Spleen (tissue), 11 donors: ENCODE measurements at regions not wholly inside any gene's neighbourhood (a gene's known extent, or its start where the extent isn't known, plus 50 kb on each side); places are given as distances from the start of the nearest gene placed in this dataset.

Source experiments
- DNase-seq: peaks from one replicate; pipeline ENCODE4 v3.0.0-alpha.2; 2020
- H3K27ac ChIP-seq, 8 donors: fragments of 200-600 bp; sonication (generic) in 7 of 8; 1 replicate in 4 of 8; 2 replicates in 4 of 8; pipeline versions ENCODE4 v1.5.0 to v1.8.0; 2016 to 2021; ENCODE audit warnings: inconsistent platforms in 4 of 8, mild to moderate bottlenecking in 4 of 8, moderate library complexity in 1 of 8
- H3K27me3 ChIP-seq, 7 donors: fragments of 200-600 bp; sonication (generic) in 6 of 7; replicated peaks in 1 of 7; 1 replicate in 4 of 7; 2 replicates in 3 of 7; pipeline versions ENCODE4 v1.5.0 to v1.8.0; 2016 to 2021; ENCODE audit warnings: inconsistent platforms in 3 of 7, mild to moderate bottlenecking in 1 of 7
- H3K36me3 ChIP-seq, 6 donors: fragments of 200-600 bp; sonication (generic) in 5 of 6; 1 replicate in 4 of 6; 2 replicates in 2 of 6; pipeline versions ENCODE4 v1.5.0 to v1.8.0; 2016 to 2021; ENCODE audit warnings: inconsistent platforms in 2 of 6
- H3K4me1 ChIP-seq, 6 donors: fragments of 200-600 bp; sonication (generic) in 5 of 6; 1 replicate in 3 of 6; 2 replicates in 3 of 6; pipeline versions ENCODE4 v1.5.0 to v1.8.0; 2016 to 2021; ENCODE audit warnings: inconsistent platforms in 3 of 6
- H3K4me3 ChIP-seq, 8 donors: fragments of 200-600 bp; sonication (generic) in 7 of 8; 1 replicate in 4 of 8; 2 replicates in 4 of 8; pipeline versions ENCODE4 v1.5.0 to v1.8.0; 2016 to 2021; ENCODE audit warnings: inconsistent platforms in 4 of 8, mild to moderate bottlenecking in 4 of 8, moderate library complexity in 2 of 8
- H3K9me3 ChIP-seq, 8 donors: fragments of 200-600 bp; sonication (generic) in 7 of 8; 1 replicate in 4 of 8; 2 replicates in 4 of 8; pipeline versions ENCODE4 v1.5.0 to v1.8.0; 2016 to 2021; ENCODE audit warnings: inconsistent platforms in 4 of 8
- POLR2A ChIP-seq, 3 donors: fragments of 450-650 bp; IDR thresholded peaks; one replicate each; pipeline ENCODE4 v1.5.1; 2017; ENCODE audit warnings: antibody characterized with exemption in 3 of 3, mild to moderate bottlenecking in 1 of 3
- POLR2AphosphoS5 ChIP-seq, 3 donors: sonication (generic); formaldehyde crosslinking; IDR thresholded peaks; one replicate each; pipeline ENCODE4 v1.5.1; 2017; ENCODE audit warnings: antibody characterized with exemption in 3 of 3
- WGBS, 5 donors: extraction: QIAGEN DNeasy Blood & Tissue Kit in 3 of 5; methylation state at CpG; one replicate each; pipeline versions ENCODE4 v1.1.5 to v1.1.7; 2013 to 2018; 5-methylcytosine and 5-hydroxymethylcytosine counted together
- intact Hi-C: fragments of 100-400 bp; cut with DNase I; formaldehyde crosslinking; loops from one replicate; pipeline ENCODE4 v1.15.0; 2023; ENCODE audit warnings: low total_unique reads
- TF ChIP-seq, protein P1 (sequence below), 11 experiments: fragments of 200-600 bp in 7 of 11; fragments of 450-650 bp in 4 of 11; sonication (generic) in 4 of 11; IDR thresholded peaks in 8 of 11; conservative IDR thresholded peaks in 3 of 11; 1 replicate in 7 of 11; 2 replicates in 4 of 11; pipeline versions ENCODE4 v1.4.0 to v1.8.0; 2016 to 2021; ENCODE audit warnings: antibody characterized with exemption in 11 of 11, inconsistent platforms in 4 of 11, mild to moderate bottlenecking in 1 of 11
- donor health status: healthy with polysubstance abuse.
- donor health status: DM: no; HTN: no; CAD: no; lungs with moderate emphysema.
- donor health status: DM: no; HTN: no; CAD: no.
- donor health status: Bipolar disorder and iron deficiency.
- donor health status: healthy.
- donor health status: DM: no; HTN: no; CAD: no.
- donor health status: DM: yes; HTN: yes; CAD: no.

DNA sequence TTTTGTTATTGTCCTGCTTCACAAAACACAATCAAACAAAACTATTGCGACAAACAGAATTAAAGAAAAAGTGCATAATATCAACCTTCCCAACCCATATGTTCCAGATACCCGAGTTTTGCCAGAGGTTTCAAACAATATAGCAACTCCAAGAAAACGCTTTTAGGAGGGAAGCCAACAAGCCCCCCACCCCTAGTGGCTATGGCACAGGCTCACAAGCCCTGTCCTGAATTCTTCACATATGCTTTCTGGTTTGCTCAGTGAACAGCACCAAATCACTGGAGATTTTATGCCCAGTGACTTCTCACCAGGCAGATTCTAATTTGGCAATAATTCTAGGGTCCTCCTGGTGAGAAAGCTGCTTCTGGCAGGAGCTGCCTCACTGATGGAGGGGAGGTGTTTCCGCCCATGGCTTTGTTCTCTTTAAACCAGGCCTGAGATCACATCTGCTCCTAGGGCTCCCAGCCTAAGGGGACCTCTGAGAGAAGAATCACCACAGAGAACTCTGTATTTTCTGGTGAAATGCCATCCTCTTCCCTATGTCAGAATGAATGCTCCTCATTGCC, 1982.4 kb downstream of the EFNA5 start:
- intact Hi-C loops = no loop called here
- Histone ChIP-seq H3K36me3 (no peaks in the 10 kb centered on the region), H3K4me1 (no peaks in the 10 kb centered on the region), H3K9me3 (no peaks in the 10 kb centered on the region), H3K27me3 (no peaks in the 10 kb centered on the region), H3K4me3 (no peak overlapping the region), H3K27ac (no peak overlapping the region)
- 76 to 87% (median 83%) methylated on average over 4 of the region's 4 CpGs for WGBS, 5 donors
- TF ChIP-seq, protein P1, sequence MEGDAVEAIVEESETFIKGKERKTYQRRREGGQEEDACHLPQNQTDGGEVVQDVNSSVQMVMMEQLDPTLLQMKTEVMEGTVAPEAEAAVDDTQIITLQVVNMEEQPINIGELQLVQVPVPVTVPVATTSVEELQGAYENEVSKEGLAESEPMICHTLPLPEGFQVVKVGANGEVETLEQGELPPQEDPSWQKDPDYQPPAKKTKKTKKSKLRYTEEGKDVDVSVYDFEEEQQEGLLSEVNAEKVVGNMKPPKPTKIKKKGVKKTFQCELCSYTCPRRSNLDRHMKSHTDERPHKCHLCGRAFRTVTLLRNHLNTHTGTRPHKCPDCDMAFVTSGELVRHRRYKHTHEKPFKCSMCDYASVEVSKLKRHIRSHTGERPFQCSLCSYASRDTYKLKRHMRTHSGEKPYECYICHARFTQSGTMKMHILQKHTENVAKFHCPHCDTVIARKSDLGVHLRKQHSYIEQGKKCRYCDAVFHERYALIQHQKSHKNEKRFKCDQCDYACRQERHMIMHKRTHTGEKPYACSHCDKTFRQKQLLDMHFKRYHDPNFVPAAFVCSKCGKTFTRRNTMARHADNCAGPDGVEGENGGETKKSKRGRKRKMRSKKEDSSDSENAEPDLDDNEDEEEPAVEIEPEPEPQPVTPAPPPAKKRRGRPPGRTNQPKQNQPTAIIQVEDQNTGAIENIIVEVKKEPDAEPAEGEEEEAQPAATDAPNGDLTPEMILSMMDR (IDR thresholded peaks at IDR 0.05 in 8 of 11, conservative IDR thresholded peaks at IDR 0.05 in 3 of 11) = no peak
- TF ChIP-seq POLR2AphosphoS5 (IDR thresholded peaks at IDR 0.05) = no peak
- TF ChIP-seq POLR2A (IDR thresholded peaks at IDR 0.05) = no peak
- no peak for DNase-seq

DNA sequence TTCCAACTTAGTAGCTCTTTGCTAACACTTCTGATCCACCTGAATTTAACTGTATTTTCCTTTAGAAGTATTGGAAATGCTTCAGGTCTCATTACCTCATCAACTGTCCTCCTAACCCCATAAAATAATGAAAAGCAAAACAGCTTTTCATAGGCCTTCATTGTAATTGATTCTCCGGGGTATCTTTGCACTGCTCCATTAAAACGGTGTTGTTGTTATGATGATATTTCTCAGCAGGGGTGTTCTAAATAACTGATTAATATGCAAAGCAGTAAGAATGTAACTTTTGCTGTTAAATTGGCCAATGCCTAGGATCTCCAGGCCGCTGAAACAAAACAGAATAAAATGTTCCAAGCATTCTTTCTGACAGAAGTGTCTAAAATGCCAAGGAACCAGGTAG, 1983.2 kb downstream of the EFNA5 start:
- intact Hi-C loops = no loop called here

DNA sequence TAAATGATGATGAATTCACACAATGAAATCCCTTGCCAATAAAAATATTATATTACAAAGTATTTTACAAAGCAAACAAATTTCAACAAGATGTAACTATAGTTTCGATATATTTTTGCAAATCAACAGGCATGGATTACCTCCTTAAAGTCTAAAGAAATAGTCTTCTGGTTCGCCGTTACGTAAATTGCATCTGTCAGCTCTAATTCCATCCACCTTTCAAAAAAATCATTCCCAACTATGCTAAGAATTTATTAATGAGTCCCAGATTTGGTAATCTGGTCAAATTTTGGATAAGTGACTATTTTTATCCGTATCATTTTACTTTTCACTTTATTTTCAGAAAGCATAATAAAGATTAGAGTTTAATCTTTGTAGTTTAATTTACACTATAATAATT, 1984.9 kb downstream of the EFNA5 start:
- Histone ChIP-seq H3K27ac (no peak overlapping the region), H3K27me3 (no peaks in the 10 kb centered on the region), H3K36me3 (no peaks in the 10 kb centered on the region), H3K4me1 (no peaks in the 10 kb centered on the region), H3K9me3 (no peaks in the 10 kb centered on the region), H3K4me3 (no peak overlapping the region)
- TF ChIP-seq POLR2AphosphoS5 (IDR thresholded peaks at IDR 0.05) (no peak), POLR2A (IDR thresholded peaks at IDR 0.05) (no peak)
- TF ChIP-seq, protein P1 (IDR thresholded peaks at IDR 0.05 in 8 of 11, conservative IDR thresholded peaks at IDR 0.05 in 3 of 11) = no peak
- intact Hi-C loops = no loop called here
- no peak for DNase-seq
- 88 to 93% (median 93%) methylated on average over 5 of the region's 5 CpGs for WGBS, 5 donors

More for the DNA sequence above, 1983.2 kb downstream of the EFNA5 start:
- TF ChIP-seq POLR2AphosphoS5 (IDR thresholded peaks at IDR 0.05) = no peak
- TF ChIP-seq, protein P1 (IDR thresholded peaks at IDR 0.05 in 8 of 11, conservative IDR thresholded peaks at IDR 0.05 in 3 of 11) = no peak
- TF ChIP-seq POLR2A (IDR thresholded peaks at IDR 0.05) = no peak
- no peak overlapping the region for H3K4me3 ChIP-seq
- no peaks in the 10 kb centered on the region for H3K36me3 ChIP-seq
- H3K27ac ChIP-seq = no peak overlapping the region
- no peaks in the 10 kb centered on the region for H3K27me3 ChIP-seq
- no peaks in the 10 kb centered on the region for H3K4me1 ChIP-seq
- DNase-seq = no peak
- no peaks in the 10 kb centered on the region for H3K9me3 ChIP-seq
- 65 to 71% (median 68%) methylated on average over 3 of the region's 3 CpGs for WGBS, 5 donors

DNA sequence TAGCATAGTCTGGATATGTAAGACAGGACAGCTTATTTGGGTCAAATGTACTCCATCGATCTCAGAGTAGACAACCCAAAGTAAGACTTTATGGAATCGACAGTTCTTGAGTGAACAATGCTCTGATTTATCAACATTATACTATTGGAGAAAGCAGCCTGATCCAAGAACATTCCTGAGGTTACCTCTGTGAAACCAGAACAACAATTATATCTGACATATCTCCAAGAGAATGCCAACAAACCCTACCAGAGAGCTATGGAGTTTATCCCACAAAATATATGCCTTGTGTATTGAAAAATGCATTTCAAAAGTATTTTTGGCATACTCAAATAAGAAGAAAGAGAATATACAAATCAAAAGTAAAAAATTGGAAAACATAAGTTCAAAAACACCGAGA, 1985.9 kb downstream of the EFNA5 start:
- H3K4me1 ChIP-seq = no peaks in the 10 kb centered on the region
- intact Hi-C loops = no loop called here
- TF ChIP-seq, protein P1 (IDR thresholded peaks at IDR 0.05 in 8 of 11, conservative IDR thresholded peaks at IDR 0.05 in 3 of 11) = no peak
- TF ChIP-seq POLR2A (IDR thresholded peaks at IDR 0.05) (no peak), POLR2AphosphoS5 (IDR thresholded peaks at IDR 0.05) (no peak)
- 81 to 91% (median 84%) methylated on average over 3 of the region's 3 CpGs for WGBS, 5 donors
- H3K36me3 ChIP-seq = no peaks in the 10 kb centered on the region
- H3K27me3 ChIP-seq = no peaks in the 10 kb centered on the region
- H3K4me3 ChIP-seq = no peak overlapping the region
- no peak overlapping the region for H3K27ac ChIP-seq
- no peak for DNase-seq
- H3K9me3 ChIP-seq = no peaks in the 10 kb centered on the region
